KMS-11 (cell line): ENCODE measurements at regions not wholly inside any gene's neighbourhood (a gene's known extent, or its start where the extent isn't known, plus 50 kb on each side); places are given as distances from the start of the nearest gene placed in this dataset.

Experiments
- H2AFZ ChIP-seq: fragments of 200-600 bp; sonication (generic); 2 replicates; pipeline ENCODE4 v1.6.1; 2016; ENCODE audit warnings: antibody characterized with exemption, mixed run types, low read depth
- H3K27ac ChIP-seq: fragments of 200-600 bp; sonication (generic); 2 replicates; pipeline ENCODE4 v1.6.1; 2016; ENCODE audit warnings: mild to moderate bottlenecking, mixed run types
- H3K27me3 ChIP-seq: fragments of 200-600 bp; sonication (generic); 2 replicates; pipeline ENCODE4 v1.6.1; 2017; ENCODE audit warnings: mild to moderate bottlenecking, low read depth, mixed run types, moderate library complexity; ENCODE audit not compliant: insufficient read depth
- H3K36me3 ChIP-seq: fragments of 200-600 bp; sonication (generic); 2 replicates; pipeline ENCODE4 v1.6.1; 2017; ENCODE audit warnings: mild to moderate bottlenecking, mixed run types; ENCODE audit not compliant: insufficient read depth
- H3K4me1 ChIP-seq: fragments of 200-600 bp; sonication (generic); 2 replicates; pipeline ENCODE4 v1.6.1; 2016; ENCODE audit warnings: mild to moderate bottlenecking, low read depth, mixed run types; ENCODE audit not compliant: poor library complexity, severe bottlenecking
- H3K4me2 ChIP-seq: fragments of 200-600 bp; sonication (generic); 2 replicates; pipeline ENCODE4 v1.7.0; 2016; ENCODE audit warnings: mild to moderate bottlenecking, mixed run types
- H3K4me3 ChIP-seq: fragments of 200-600 bp; sonication (generic); IDR thresholded peaks from 2 replicates; pipeline ENCODE4 v1.6.1; 2017; ENCODE audit warnings: low read depth, low read length, mixed read lengths; ENCODE audit not compliant: insufficient read depth
- H3K79me2 ChIP-seq: fragments of 200-600 bp; sonication (generic); 2 replicates; pipeline ENCODE4 v1.6.1; 2016; ENCODE audit warnings: low read depth, mixed run types; ENCODE audit not compliant: insufficient read depth
- H3K9ac ChIP-seq: fragments of 200-600 bp; sonication (generic); 2 replicates; pipeline ENCODE4 v1.6.1; 2016; ENCODE audit warnings: mild to moderate bottlenecking, mixed run types
- H4K20me1 ChIP-seq: fragments of 200-600 bp; sonication (generic); 2 replicates; pipeline ENCODE4 v1.6.1; 2016; ENCODE audit warnings: mild to moderate bottlenecking, mixed run types; ENCODE audit not compliant: insufficient read depth
- TF ChIP-seq, protein P1 (sequence below): fragments of 200-600 bp; sonication (generic); conservative IDR thresholded peaks from 2 replicates; pipeline ENCODE4 v1.6.1; 2017; ENCODE audit warnings: low read depth, mild to moderate bottlenecking, antibody characterized with exemption, low read length, moderate library complexity, mixed read lengths

DNA sequence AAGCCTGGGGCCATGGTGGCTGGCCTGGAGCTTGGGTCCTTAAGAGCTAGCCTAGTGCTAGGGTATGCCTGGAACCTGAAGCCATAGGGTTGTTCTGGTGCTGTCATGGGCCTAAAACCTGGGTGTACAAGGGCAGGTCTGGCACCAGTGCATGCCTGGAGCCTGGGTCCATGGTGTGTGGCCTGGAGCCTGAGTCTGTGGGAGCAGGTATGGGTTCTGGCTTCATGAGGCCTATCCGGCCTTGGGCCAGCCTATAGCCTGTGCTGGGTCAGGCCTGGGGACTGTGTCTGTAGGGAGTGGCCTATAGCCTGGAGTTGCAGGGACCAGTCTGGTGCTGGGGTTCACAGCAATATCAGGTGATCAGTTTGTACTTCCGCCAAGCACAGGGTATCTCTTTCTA lies 347.2 kb upstream of the MEF2C start:
- no peak overlapping the region for H3K27ac ChIP-seq
- H3K4me1 ChIP-seq, result peaks cover 18% of the 10 kb centered on the region
- H3K36me3 ChIP-seq, result no peaks in the 10 kb centered on the region
- H3K4me3 ChIP-seq, result no peak overlapping the region
- H4K20me1 ChIP-seq, result no peaks in the 10 kb centered on the region
- no peak overlapping the region for H2AFZ ChIP-seq
- no peak overlapping the region for H3K9ac ChIP-seq
- TF ChIP-seq, protein P1, sequence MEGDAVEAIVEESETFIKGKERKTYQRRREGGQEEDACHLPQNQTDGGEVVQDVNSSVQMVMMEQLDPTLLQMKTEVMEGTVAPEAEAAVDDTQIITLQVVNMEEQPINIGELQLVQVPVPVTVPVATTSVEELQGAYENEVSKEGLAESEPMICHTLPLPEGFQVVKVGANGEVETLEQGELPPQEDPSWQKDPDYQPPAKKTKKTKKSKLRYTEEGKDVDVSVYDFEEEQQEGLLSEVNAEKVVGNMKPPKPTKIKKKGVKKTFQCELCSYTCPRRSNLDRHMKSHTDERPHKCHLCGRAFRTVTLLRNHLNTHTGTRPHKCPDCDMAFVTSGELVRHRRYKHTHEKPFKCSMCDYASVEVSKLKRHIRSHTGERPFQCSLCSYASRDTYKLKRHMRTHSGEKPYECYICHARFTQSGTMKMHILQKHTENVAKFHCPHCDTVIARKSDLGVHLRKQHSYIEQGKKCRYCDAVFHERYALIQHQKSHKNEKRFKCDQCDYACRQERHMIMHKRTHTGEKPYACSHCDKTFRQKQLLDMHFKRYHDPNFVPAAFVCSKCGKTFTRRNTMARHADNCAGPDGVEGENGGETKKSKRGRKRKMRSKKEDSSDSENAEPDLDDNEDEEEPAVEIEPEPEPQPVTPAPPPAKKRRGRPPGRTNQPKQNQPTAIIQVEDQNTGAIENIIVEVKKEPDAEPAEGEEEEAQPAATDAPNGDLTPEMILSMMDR, result no peak
- H3K4me2 ChIP-seq, result no peak overlapping the region
- H3K79me2 ChIP-seq, result no peaks in the 10 kb centered on the region
- H3K27me3 ChIP-seq, result no peaks in the 10 kb centered on the region

DNA sequence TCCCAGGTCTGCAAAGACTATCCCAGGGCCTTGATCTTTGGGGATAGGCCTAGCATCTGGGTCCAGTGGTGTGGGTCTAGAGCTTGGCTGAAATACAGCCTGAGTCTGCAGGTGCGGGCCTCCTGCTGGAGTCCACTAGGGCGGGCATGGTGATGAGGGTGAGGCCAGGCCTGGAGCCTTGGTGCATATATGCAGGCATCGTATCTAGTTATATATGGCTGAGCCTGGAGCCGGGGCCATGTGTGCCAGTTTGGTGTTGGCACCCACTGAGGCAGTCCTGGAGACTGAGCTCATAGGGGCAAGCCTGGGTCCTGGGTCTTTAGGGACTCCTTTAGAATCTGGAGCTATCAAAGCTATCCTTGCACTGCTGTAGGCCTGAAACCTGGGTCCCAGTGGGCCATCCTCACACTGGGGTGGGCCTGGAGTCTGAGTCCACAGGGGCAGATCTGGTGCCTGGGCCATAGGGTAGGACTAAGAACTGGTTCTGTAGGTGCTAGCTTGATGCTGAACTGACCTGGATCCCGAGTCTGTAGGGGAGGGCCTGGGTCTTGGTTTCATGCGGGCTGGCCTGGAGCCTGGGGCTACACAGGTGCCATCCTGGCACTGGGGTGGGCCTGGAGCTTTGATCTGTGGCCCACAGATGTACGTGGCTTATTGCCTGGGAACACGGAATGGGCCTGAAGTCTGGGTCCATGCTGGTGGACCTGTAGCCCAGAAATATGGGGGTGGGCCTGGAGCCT lies 346.5 kb upstream of the MEF2C start:
- no peak overlapping the region for H3K27ac ChIP-seq
- no peaks in the 10 kb centered on the region for H3K36me3 ChIP-seq
- no peak overlapping the region for H3K4me3 ChIP-seq
- no peak overlapping the region for H3K9ac ChIP-seq
- no peak overlapping the region for H2AFZ ChIP-seq
- H4K20me1 ChIP-seq, result no peaks in the 10 kb centered on the region
- peaks cover 18% of the 10 kb centered on the region for H3K4me1 ChIP-seq
- TF ChIP-seq, protein P1, result no peak
- no peaks in the 10 kb centered on the region for H3K27me3 ChIP-seq
- H3K4me2 ChIP-seq, result no peak overlapping the region
- H3K79me2 ChIP-seq, result no peaks in the 10 kb centered on the region

DNA sequence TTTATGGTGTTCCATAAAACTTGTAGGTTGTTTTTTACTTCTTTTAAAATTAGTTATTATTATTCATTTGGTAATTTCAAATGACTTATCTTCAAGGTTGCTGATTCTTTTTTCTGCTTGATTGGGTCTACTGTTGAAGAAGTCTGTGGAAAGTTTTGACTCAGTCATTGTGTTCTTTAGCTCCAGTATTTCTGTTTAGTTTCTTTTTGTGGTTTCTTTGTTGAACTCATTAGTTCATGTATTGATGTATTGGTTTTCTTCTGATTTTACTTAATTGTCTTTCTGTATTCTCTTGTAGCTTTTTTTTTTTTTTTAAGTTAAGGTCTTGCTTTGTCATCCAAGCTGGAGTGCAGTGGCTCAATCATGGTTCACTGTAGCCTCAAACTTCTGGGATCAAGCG lies 345.4 kb upstream of the MEF2C start:
- Histone ChIP-seq H3K27ac (no peak overlapping the region), H3K27me3 (no peaks in the 10 kb centered on the region), H3K4me1 (peaks cover 15% of the 10 kb centered on the region), H3K79me2 (no peaks in the 10 kb centered on the region), H3K4me3 (no peak overlapping the region), H3K36me3 (no peaks in the 10 kb centered on the region), H3K9ac (no peak overlapping the region), H3K4me2 (no peak overlapping the region), H4K20me1 (no peaks in the 10 kb centered on the region), H2AFZ (no peak overlapping the region)
- TF ChIP-seq, protein P1, result no peak

DNA sequence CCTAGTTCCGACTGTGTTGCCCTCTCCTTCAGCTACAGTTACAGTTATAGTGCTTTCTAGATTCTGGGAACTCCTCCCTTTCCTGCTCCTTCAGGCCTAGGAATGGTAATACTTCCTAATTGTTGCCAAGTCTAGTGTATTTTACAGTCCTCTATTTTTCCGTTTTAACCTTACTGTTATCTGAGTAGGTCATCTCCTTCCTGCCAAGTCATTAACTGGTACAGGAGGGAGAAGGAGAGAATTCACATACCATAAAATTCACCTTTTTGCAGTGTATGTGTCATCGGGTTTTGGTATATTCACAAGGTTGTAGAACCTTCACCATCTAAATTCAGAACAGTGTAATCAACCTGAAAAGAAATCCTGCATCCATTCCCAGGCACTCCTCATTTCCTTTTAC lies 335.4 kb upstream of the MEF2C start:
- TF ChIP-seq, protein P1, result no peak

More for the DNA sequence above, 335.4 kb upstream of the MEF2C start:
- Histone ChIP-seq H3K79me2 (no peaks in the 10 kb centered on the region), H2AFZ (no peak overlapping the region), H4K20me1 (no peaks in the 10 kb centered on the region), H3K4me2 (no peak overlapping the region), H3K9ac (no peak overlapping the region), H3K4me1 (no peaks in the 10 kb centered on the region), H3K27me3 (no peaks in the 10 kb centered on the region), H3K27ac (no peak overlapping the region), H3K4me3 (no peak overlapping the region), H3K36me3 (no peaks in the 10 kb centered on the region)
